HepG2 (cell line): ENCODE measurements at regions not wholly inside any gene's neighbourhood (a gene's known extent, or its start where the extent isn't known, plus 50 kb on each side); places are given as distances from the start of the nearest gene placed in this dataset.

Experiments used
- EHMT2 ChIP-seq: fragments of 200-600 bp; sonication (generic); IDR thresholded peaks from 2 replicates; pipeline ENCODE4 v1.7.0; 2017; ENCODE audit warnings: antibody characterized with exemption, low read depth, low read length, borderline replicate concordance
- FOXA1 ChIP-seq, 2 experiments: fragments of 450-650 bp in 1 of 2; sonication (generic) in 1 of 2; formaldehyde crosslinking in 1 of 2; IDR thresholded peaks; 2 replicates each; pipeline versions ENCODE4 v1.4.0 to v1.6.1; 2016 to 2020; ENCODE audit warnings: missing genetic modification reagents in 1 of 2
- FOXA3 ChIP-seq: IDR thresholded peaks from 2 replicates; pipeline ENCODE4 v1.6.1; 2016; ENCODE audit warnings: missing genetic modification reagents, missing compliant biosample characterization
- GABPA ChIP-seq, 2 experiments: IDR thresholded peaks; 2 replicates each; pipeline ENCODE4 v1.6.1; 2011 to 2016; ENCODE audit warnings: low read depth in 2 of 2, low read length in 1 of 2, missing biosample characterization in 1 of 2, missing genetic modification characterization in 1 of 2
- GZF1 ChIP-seq: sonication (generic); formaldehyde crosslinking; IDR thresholded peaks from 2 replicates; pipeline ENCODE4 v1.5.1; 2020; ENCODE audit warnings: mild to moderate bottlenecking, missing genetic modification reagents
- HMG20A ChIP-seq: IDR thresholded peaks from 2 replicates; pipeline ENCODE4 v1.6.1; 2016; ENCODE audit warnings: borderline replicate concordance
- KDM5A ChIP-seq: fragments of 200-600 bp; sonication (generic); IDR thresholded peaks from 2 replicates; pipeline ENCODE4 v1.7.0; 2018; ENCODE audit warnings: antibody characterized with exemption, mild to moderate bottlenecking, low read length, borderline replicate concordance
- MAF1 ChIP-seq: sonication (generic); formaldehyde crosslinking; IDR thresholded peaks from 2 replicates; pipeline ENCODE4 v1.5.0; 2020; ENCODE audit warnings: missing genetic modification reagents, borderline replicate concordance
- MYNN ChIP-seq: sonication (generic); formaldehyde crosslinking; IDR thresholded peaks from 2 replicates; pipeline ENCODE4 v1.4.0; 2020; ENCODE audit warnings: mild to moderate bottlenecking, low read depth, missing genetic modification reagents
- NFE2L2 ChIP-seq: fragments of 150-350 bp; IDR thresholded peaks from 2 replicates; pipeline ENCODE4 v1.6.1; 2014; ENCODE audit warnings: low read length
- RAD51 ChIP-seq: fragments of 450-650 bp; IDR thresholded peaks from 2 replicates; pipeline ENCODE4 v1.6.1; 2016; ENCODE audit warnings: borderline replicate concordance
- SOX6 ChIP-seq, 2 experiments: fragments of 450-650 bp in 1 of 2; sonication (generic) in 1 of 2; formaldehyde crosslinking in 1 of 2; IDR thresholded peaks; 2 replicates each; pipeline versions ENCODE4 v1.4.0 to v1.6.1; 2017 to 2020; ENCODE audit warnings: antibody characterized with exemption in 1 of 2, mild to moderate bottlenecking in 1 of 2, missing genetic modification reagents in 1 of 2
- TCF7L2 ChIP-seq: IDR thresholded peaks from 2 replicates; pipeline ENCODE4 v1.6.1; 2011; ENCODE audit warnings: mild to moderate bottlenecking, low read depth, low read length, moderate library complexity
- ZMYM4 ChIP-seq: sonication (generic); formaldehyde crosslinking; IDR thresholded peaks from 2 replicates; pipeline ENCODE4 v1.8.1; 2023; ENCODE audit warnings: mild to moderate bottlenecking, missing genetic modification reagents
- ZNF567 ChIP-seq: sonication (generic); formaldehyde crosslinking; IDR thresholded peaks from 2 replicates; pipeline ENCODE4 v1.8.1; 2023; ENCODE audit warnings: mild to moderate bottlenecking, missing genetic modification reagents, borderline replicate concordance
- ZNF772 ChIP-seq: sonication (generic); formaldehyde crosslinking; IDR thresholded peaks from 2 replicates; pipeline ENCODE4 v1.5.0; 2020; ENCODE audit warnings: mild to moderate bottlenecking, missing genetic modification reagents
- TF ChIP-seq, protein P1 (sequence below): sonication (generic); formaldehyde crosslinking; IDR thresholded peaks from 2 replicates; pipeline ENCODE4 v1.5.0; 2020; ENCODE audit warnings: missing genetic modification reagents
- TF ChIP-seq, protein P2 (sequence below): IDR thresholded peaks from 2 replicates; pipeline ENCODE4 v1.6.1; 2016; ENCODE audit warnings: missing compliant biosample characterization, missing genetic modification reagents, borderline replicate concordance
- TF ChIP-seq, protein P3 (sequence below): IDR thresholded peaks from 2 replicates; pipeline ENCODE4 v1.6.1; 2016; ENCODE audit warnings: missing genetic modification reagents, missing compliant biosample characterization

DNA sequence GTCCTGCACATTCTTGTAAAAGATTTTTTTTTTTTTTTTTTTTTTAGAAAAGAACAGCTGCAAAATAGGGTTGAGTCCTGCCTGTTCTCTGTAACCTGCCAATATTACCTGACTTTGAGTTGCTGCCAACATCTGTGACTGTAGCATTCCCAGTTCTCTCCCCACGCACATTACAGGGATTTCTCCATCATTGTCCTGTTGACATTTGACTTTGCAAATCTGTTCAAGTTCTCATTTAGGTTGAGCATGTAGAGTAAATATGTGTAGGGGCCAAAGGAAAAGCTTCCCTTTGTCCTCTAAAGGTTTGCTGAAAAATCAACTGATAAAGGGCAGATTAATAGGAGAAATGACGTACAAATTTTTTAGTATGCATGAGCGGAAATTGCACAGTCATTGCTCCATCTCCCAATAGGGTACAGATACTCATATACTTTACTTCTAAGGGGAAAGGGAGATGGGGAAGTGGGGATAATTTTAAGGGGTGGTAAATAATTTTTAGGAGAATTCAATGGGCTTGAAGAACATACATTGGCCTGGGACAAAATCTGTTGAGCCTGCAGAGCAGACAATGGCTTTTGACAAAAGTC lies 385.5 kb downstream of the PIK3C3 start (continued):
- TF ChIP-seq, protein P1, sequence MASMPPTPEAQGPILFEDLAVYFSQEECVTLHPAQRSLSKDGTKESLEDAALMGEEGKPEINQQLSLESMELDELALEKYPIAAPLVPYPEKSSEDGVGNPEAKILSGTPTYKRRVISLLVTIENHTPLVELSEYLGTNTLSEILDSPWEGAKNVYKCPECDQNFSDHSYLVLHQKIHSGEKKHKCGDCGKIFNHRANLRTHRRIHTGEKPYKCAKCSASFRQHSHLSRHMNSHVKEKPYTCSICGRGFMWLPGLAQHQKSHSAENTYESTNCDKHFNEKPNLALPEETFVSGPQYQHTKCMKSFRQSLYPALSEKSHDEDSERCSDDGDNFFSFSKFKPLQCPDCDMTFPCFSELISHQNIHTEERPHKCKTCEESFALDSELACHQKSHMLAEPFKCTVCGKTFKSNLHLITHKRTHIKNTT, result no peak
- TF ChIP-seq, protein P2, sequence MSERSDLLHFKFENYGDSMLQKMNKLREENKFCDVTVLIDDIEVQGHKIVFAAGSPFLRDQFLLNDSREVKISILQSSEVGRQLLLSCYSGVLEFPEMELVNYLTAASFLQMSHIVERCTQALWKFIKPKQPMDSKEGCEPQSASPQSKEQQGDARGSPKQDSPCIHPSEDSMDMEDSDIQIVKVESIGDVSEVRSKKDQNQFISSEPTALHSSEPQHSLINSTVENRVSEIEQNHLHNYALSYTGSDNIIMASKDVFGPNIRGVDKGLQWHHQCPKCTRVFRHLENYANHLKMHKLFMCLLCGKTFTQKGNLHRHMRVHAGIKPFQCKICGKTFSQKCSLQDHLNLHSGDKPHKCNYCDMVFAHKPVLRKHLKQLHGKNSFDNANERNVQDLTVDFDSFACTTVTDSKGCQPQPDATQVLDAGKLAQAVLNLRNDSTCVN (CRISPR knock-in tag), result no peak
- no peak for TF ChIP-seq GZF1 (CRISPR knock-in tag)
- TF ChIP-seq KDM5A, result no peak
- TF ChIP-seq ZNF567 (CRISPR knock-in tag), result no peak
- no peak for TF ChIP-seq MYNN
- TF ChIP-seq ZNF772 (CRISPR knock-in tag), result no peak
- no peak for TF ChIP-seq MAF1 (CRISPR knock-in tag)
- TF ChIP-seq, protein P3, sequence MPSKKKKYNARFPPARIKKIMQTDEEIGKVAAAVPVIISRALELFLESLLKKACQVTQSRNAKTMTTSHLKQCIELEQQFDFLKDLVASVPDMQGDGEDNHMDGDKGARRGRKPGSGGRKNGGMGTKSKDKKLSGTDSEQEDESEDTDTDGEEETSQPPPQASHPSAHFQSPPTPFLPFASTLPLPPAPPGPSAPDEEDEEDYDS (CRISPR knock-in tag), result no peak
- peak; percentile 84 for TF ChIP-seq NFE2L2
- TF ChIP-seq EHMT2, result peak; percentile 36; the same call in 1 of the 2 replicates
- TF ChIP-seq ZMYM4 (CRISPR knock-in tag), result peak; percentile 26; the same call in 1 of the 2 replicates
- TF ChIP-seq SOX6 (IDR thresholded peaks at IDR 0.05), result no peak
- TF ChIP-seq SOX6 (CRISPR knock-in tag; IDR thresholded peaks at IDR 0.05), result peak; percentile 55; the same call in 1 of the 2 replicates
- TF ChIP-seq GABPA (IDR thresholded peaks at IDR 0.05; ENCODE audit: low read depth, low read length), result no peak
- no peak for TF ChIP-seq GABPA (CRISPR knock-in tag; IDR thresholded peaks at IDR 0.05; ENCODE audit: low read depth)
- TF ChIP-seq RAD51, result no peak
- no peak for TF ChIP-seq FOXA1 (IDR thresholded peaks at IDR 0.05)
- peak; percentile 85 for TF ChIP-seq FOXA1 (CRISPR knock-in tag; IDR thresholded peaks at IDR 0.05)
- TF ChIP-seq FOXA3 (CRISPR knock-in tag), result peak; percentile 76
- TF ChIP-seq HMG20A, result peak; percentile 48; the same call in 1 of the 2 replicates
- no peak for TF ChIP-seq TCF7L2
- TF ChIP-seq, all 625 proteins: peak for 13
